ENCODE measurements at regions not wholly inside any gene's neighbourhood (a gene's known extent, or its start where the extent isn't known, plus 50 kb on each side); places are given as distances from the start of the nearest gene placed in this dataset.
"Not testable (repeated sequence)": the region's sequence is repeated elsewhere in the genome, so short reads cannot be mapped to it uniquely, and the experiment has no call there.

- TF ChIP-seq, protein P1, sequence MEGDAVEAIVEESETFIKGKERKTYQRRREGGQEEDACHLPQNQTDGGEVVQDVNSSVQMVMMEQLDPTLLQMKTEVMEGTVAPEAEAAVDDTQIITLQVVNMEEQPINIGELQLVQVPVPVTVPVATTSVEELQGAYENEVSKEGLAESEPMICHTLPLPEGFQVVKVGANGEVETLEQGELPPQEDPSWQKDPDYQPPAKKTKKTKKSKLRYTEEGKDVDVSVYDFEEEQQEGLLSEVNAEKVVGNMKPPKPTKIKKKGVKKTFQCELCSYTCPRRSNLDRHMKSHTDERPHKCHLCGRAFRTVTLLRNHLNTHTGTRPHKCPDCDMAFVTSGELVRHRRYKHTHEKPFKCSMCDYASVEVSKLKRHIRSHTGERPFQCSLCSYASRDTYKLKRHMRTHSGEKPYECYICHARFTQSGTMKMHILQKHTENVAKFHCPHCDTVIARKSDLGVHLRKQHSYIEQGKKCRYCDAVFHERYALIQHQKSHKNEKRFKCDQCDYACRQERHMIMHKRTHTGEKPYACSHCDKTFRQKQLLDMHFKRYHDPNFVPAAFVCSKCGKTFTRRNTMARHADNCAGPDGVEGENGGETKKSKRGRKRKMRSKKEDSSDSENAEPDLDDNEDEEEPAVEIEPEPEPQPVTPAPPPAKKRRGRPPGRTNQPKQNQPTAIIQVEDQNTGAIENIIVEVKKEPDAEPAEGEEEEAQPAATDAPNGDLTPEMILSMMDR (IDR thresholded peaks at IDR 0.05): not testable (repeated sequence)
- TF ChIP-seq EZH2 (IDR thresholded peaks at IDR 0.05; ENCODE audit: borderline replicate concordance, insufficient read depth, low read depth, low read length, poor library complexity, severe bottlenecking): not testable (repeated sequence)
These were observed 56.8 kb upstream of the SRSF6 start for GRCh38 chr20:43400882-43401281.

Measured in B cell (primary cell).